ENCODE measurements at regions not wholly inside any gene's neighbourhood (a gene's known extent, or its start where the extent isn't known, plus 50 kb on each side); places are given as distances from the start of the nearest gene placed in this dataset.

GRCh38 chr2:64793701-64794100, 140.0 kb upstream of the SERTAD2 start:
- dilution Hi-C loops (cut with MboI; ENCODE audit: extremely low pct_ligation_motif_present, low sequenced_read_pairs), result no loop called here
- no peaks in the 10 kb centered on the region for H3K9me1 ChIP-seq (replicated peaks; ENCODE audit: control insufficient read depth, extremely low read depth, insufficient read depth, low read length)
- ChIA-PET CTCF (interaction anchor here (0.8 to 5.9 kb wide), 22 partner anchors 8 to 463 kb away, joined by 3 to 69 read pairs (median 4); partner anchors contain the start of gene SERTAD2), POLR2A (interaction anchor here (0.9 to 1.6 kb wide), 6 partner anchors 14 to 140 kb away, joined by 3 to 10 read pairs (median 7); partner anchors contain the start of gene SERTAD2)
- TF ChIP-seq FOS (IDR thresholded peaks at IDR 0.05; ENCODE audit: borderline replicate concordance, insufficient read depth, low read length) (peak; percentile 22), JUN (IDR thresholded peaks at IDR 0.05; ENCODE audit: borderline replicate concordance, insufficient read depth, insufficient read length, low read depth) (peak; percentile 21), POLR2AphosphoS5 (IDR thresholded peaks at IDR 0.05; ENCODE audit: insufficient read depth, low read depth, low read length) (no peak)
- H3K79me2 ChIP-seq (ENCODE audit: control insufficient read depth, insufficient read depth, low read length), result no peaks in the 10 kb centered on the region
- FAIRE-seq (no peak), DNase-seq (ENCODE audit: low read depth, low spot score) (no peak)
- H3K36me3 ChIP-seq (ENCODE audit: control insufficient read depth in 2 of 2, extremely low read depth in 1 of 2, insufficient read depth in 2 of 2, low read length in 2 of 2), result no peaks in the 10 kb centered on the region
- H3K4me1 ChIP-seq (ENCODE audit: control insufficient read depth, extremely low read depth, insufficient read depth, low read length), result peaks cover 67% of the 10 kb centered on the region
- no peaks in the 10 kb centered on the region for H3K9me3 ChIP-seq (replicated peaks; ENCODE audit: control insufficient read depth, insufficient read depth, low read length)
- peak overlapping the region; percentile 82 for H3K27ac ChIP-seq (ENCODE audit: insufficient read depth, low read depth, low read length)
- H4K20me1 ChIP-seq (replicated peaks; ENCODE audit: control insufficient read depth, extremely low read depth, insufficient read depth, low read length), result no peaks in the 10 kb centered on the region
- no peaks in the 10 kb centered on the region for H3K27me3 ChIP-seq (ENCODE audit: control insufficient read depth in 2 of 2, insufficient read depth in 2 of 2, low read length in 2 of 2)
- peak overlapping the region in 1 of 3 experiments; percentile 18 for H3K4me3 ChIP-seq (replicated peaks in 1 of 3; ENCODE audit: insufficient read depth in 1 of 3, low read depth in 1 of 3, low read length in 3 of 3)
- H3K9ac ChIP-seq (replicated peaks; ENCODE audit: extremely low read depth, insufficient read depth, low read length), result peak overlapping the region; percentile 47
- H3K4me2 ChIP-seq (ENCODE audit: insufficient read depth, low read length), result peak overlapping the region; percentile 82
- no peak overlapping the region for H2AFZ ChIP-seq (ENCODE audit: low read depth, low read length)
- intact Hi-C loops (cut with micrococcal nuclease), result loop anchor here (1.0 to 2.0 kb wide), 9 partner anchors 14 to 147 kb away; no protein-coding TSS in a partner anchor
- BruUV-seq (replicated peaks), result TSS peak; percentile 97

GRCh38 chr2:64794426-64794995, 140.8 kb upstream of the SERTAD2 start:
- Histone ChIP-seq H3K4me1 (ENCODE audit: control insufficient read depth, extremely low read depth, insufficient read depth, low read length) (peaks cover 73% of the 10 kb centered on the region), H3K79me2 (ENCODE audit: control insufficient read depth, insufficient read depth, low read length) (no peaks in the 10 kb centered on the region), H3K4me3 (replicated peaks in 1 of 3; ENCODE audit: insufficient read depth in 1 of 3, low read depth in 1 of 3, low read length in 3 of 3) (no peak overlapping the region), H3K9ac (replicated peaks; ENCODE audit: extremely low read depth, insufficient read depth, low read length) (no peak overlapping the region), H2AFZ (ENCODE audit: low read depth, low read length) (no peak overlapping the region), H3K36me3 (ENCODE audit: control insufficient read depth in 2 of 2, extremely low read depth in 1 of 2, insufficient read depth in 2 of 2, low read length in 2 of 2) (no peaks in the 10 kb centered on the region), H4K20me1 (replicated peaks; ENCODE audit: control insufficient read depth, extremely low read depth, insufficient read depth, low read length) (no peaks in the 10 kb centered on the region), H3K9me1 (replicated peaks; ENCODE audit: control insufficient read depth, extremely low read depth, insufficient read depth, low read length) (no peaks in the 10 kb centered on the region), H3K27ac (ENCODE audit: insufficient read depth, low read depth, low read length) (peak overlapping the region; percentile 82), H3K4me2 (ENCODE audit: insufficient read depth, low read length) (peak overlapping the region; percentile 82), H3K9me3 (replicated peaks; ENCODE audit: control insufficient read depth, insufficient read depth, low read length) (no peaks in the 10 kb centered on the region), H3K27me3 (ENCODE audit: control insufficient read depth in 2 of 2, insufficient read depth in 2 of 2, low read length in 2 of 2) (no peaks in the 10 kb centered on the region)
- dilution Hi-C loops (cut with MboI; ENCODE audit: extremely low pct_ligation_motif_present, low sequenced_read_pairs), result no loop called here
- ChIA-PET POLR2A (interaction anchor here (0.6 kb wide), 1 partner anchor 8 kb away, joined by 6 read pairs; no protein-coding TSS in a partner anchor), CTCF (interaction anchor here (1.0 to 5.9 kb wide), 8 partner anchors 13 to 149 kb away, joined by 3 to 69 read pairs (median 12); partner anchors contain the start of gene SERTAD2)
- intact Hi-C loops (cut with micrococcal nuclease), result no loop called here
- DNase-seq (ENCODE audit: low read depth, low spot score) (no peak), FAIRE-seq (no peak)
- BruUV-seq (replicated peaks), result no TSS peak
- TF ChIP-seq JUN (IDR thresholded peaks at IDR 0.05; ENCODE audit: borderline replicate concordance, insufficient read depth, insufficient read length, low read depth) (no peak), POLR2A (IDR thresholded peaks at IDR 0.05; ENCODE audit: low read depth, low read length) (no peak), MAX (IDR thresholded peaks at IDR 0.05; ENCODE audit: insufficient read depth, insufficient read length) (no peak), EZH2 (IDR thresholded peaks at IDR 0.05; ENCODE audit: borderline replicate concordance, low read depth, low read length, severe bottlenecking) (no peak), CTCF (IDR thresholded peaks at IDR 0.05; ENCODE audit: extremely low read depth in 1 of 2, insufficient read depth in 1 of 2, low read depth in 1 of 2, low read length in 2 of 2) (no peak), MYC (IDR thresholded peaks at IDR 0.05; ENCODE audit: low read depth, low read length) (no peak), GATA2 (IDR thresholded peaks at IDR 0.05; ENCODE audit: insufficient read depth, insufficient read length, low read depth, low read length) (no peak), FOS (IDR thresholded peaks at IDR 0.05; ENCODE audit: borderline replicate concordance, insufficient read depth, low read length) (no peak), POLR2AphosphoS5 (IDR thresholded peaks at IDR 0.05; ENCODE audit: insufficient read depth, low read depth, low read length) (no peak)

All from endothelial cell of umbilical vein (primary cell).